ENCODE measurements at regions not wholly inside any gene's neighbourhood (a gene's known extent, or its start where the extent isn't known, plus 50 kb on each side); places are given as distances from the start of the nearest gene placed in this dataset.

DNA sequence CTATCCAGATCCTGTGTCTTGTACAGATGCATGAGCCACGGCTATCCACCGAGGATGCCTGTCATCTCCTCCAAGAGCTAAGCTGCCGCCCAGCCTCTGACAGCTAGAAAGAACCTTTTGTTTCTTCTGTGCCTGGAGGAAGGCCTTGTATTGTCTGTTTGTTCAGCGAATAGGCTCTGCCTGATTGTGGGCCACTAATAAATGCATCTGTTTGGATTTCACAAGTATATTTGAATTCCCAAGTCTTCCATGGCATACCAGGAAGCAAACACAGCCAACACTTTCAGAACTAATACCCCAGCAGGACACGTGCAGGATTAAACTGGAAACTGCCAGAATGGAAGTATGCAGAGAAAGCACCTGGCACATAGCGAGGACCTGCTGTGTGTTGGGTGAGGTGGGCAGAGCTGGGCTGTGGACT, 92.7 kb upstream of the NEURL1B start:
- Mint-ChIP-seq H3K36me3 (ENCODE audit: insufficient read depth, unreplicated experiment) (no peaks in the 10 kb centered on the region), H3K9me3 (ENCODE audit: low read depth, unreplicated experiment) (no peaks in the 10 kb centered on the region), H3K27ac (ENCODE audit: unreplicated experiment) (no peak overlapping the region), H3K27me3 (ENCODE audit: unreplicated experiment) (peaks cover 100% of the 10 kb centered on the region), H3K4me1 (ENCODE audit: low read depth, unreplicated experiment) (no peaks in the 10 kb centered on the region), H3K4me3 (ENCODE audit: low read depth, unreplicated experiment) (no peak overlapping the region)
- BruUV-seq (replicated peaks), result no TSS peak
- CTCF ChIA-PET, result interaction anchor here (0.6 kb wide), 1 partner anchor 19 kb away, joined by 4 read pairs; no protein-coding TSS in a partner anchor
- no peak for DNase-seq
- TF ChIP-seq CTCF (IDR thresholded peaks at IDR 0.05; ENCODE audit: unreplicated experiment), result no peak
- intact Hi-C loops (cut with micrococcal nuclease; ENCODE audit: unreplicated experiment), result no loop called here

- peaks cover 98% of the 10 kb centered on the region for H3K27me3 Mint-ChIP-seq (ENCODE audit: unreplicated experiment)
- H3K4me1 Mint-ChIP-seq (ENCODE audit: low read depth, unreplicated experiment), result no peaks in the 10 kb centered on the region
- no TSS peak for BruUV-seq (replicated peaks)
- H3K36me3 Mint-ChIP-seq (ENCODE audit: insufficient read depth, unreplicated experiment), result no peaks in the 10 kb centered on the region
- no peaks in the 10 kb centered on the region for H3K9me3 Mint-ChIP-seq (ENCODE audit: low read depth, unreplicated experiment)
- intact Hi-C loops (cut with micrococcal nuclease; ENCODE audit: unreplicated experiment), result no loop called here
- H3K4me3 Mint-ChIP-seq (ENCODE audit: low read depth, unreplicated experiment), result no peak overlapping the region
- no peak for TF ChIP-seq CTCF (IDR thresholded peaks at IDR 0.05; ENCODE audit: unreplicated experiment)
- CTCF ChIA-PET, result no interaction called here
- no peak overlapping the region for H3K27ac Mint-ChIP-seq (ENCODE audit: unreplicated experiment)
- no peak for DNase-seq
Observed at GRCh38 chr5:172546196-172546595, 91.9 kb upstream of the SH3PXD2B start.

- no peak overlapping the region for H3K4me3 Mint-ChIP-seq (ENCODE audit: low read depth, unreplicated experiment)
- H3K4me1 Mint-ChIP-seq (ENCODE audit: low read depth, unreplicated experiment), result no peaks in the 10 kb centered on the region
- CTCF ChIA-PET, result interaction anchor here (0.6 kb wide), 1 partner anchor 346 kb away, joined by 3 read pairs; no protein-coding TSS in a partner anchor
- no peaks in the 10 kb centered on the region for H3K9me3 Mint-ChIP-seq (ENCODE audit: low read depth, unreplicated experiment)
- no TSS peak for BruUV-seq (replicated peaks)
- intact Hi-C loops (cut with micrococcal nuclease; ENCODE audit: unreplicated experiment), result no loop called here
- H3K36me3 Mint-ChIP-seq (ENCODE audit: insufficient read depth, unreplicated experiment), result no peaks in the 10 kb centered on the region
- no peak overlapping the region for H3K27ac Mint-ChIP-seq (ENCODE audit: unreplicated experiment)
- TF ChIP-seq CTCF (IDR thresholded peaks at IDR 0.05; ENCODE audit: unreplicated experiment), result no peak
- H3K27me3 Mint-ChIP-seq (ENCODE audit: unreplicated experiment), result peaks cover 97% of the 10 kb centered on the region
- no peak for DNase-seq
Observed at GRCh38 chr5:172545291-172545801, 91.0 kb upstream of the SH3PXD2B start.

DNA sequence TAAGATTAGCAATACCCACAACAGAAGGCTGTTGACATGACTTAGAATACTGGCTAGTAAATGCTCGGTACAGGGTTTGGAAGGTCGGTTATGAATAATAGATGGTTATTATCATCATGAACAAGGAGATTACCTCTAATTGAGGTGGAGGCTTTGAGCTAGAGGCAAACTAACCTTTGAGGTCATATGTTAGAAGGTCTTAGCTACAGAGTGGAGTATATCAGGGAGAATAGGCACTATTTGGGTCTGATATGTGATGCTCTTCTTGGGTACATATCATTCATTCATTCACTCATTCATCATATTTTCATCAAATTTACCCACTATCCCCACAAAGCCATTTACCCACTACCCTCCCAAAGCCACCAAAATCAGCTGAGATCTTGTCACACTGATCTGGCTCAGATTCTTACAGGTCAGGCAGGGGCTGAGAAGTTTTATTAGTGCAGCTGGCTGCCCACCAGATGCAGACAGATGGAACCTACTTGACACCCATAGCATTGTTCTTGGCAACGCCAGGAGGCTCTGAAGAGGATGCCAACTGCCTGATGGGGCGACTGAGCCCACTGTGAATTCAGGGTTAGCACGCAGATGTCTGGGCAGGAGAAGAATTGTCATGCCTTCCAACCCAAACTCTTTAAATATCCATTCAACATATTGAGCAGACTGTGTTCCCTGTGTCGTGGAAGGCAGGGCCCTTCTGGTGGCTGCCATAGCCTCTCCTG, 90.2 kb upstream of the SH3PXD2B start:
- Mint-ChIP-seq H3K4me3 (ENCODE audit: low read depth, unreplicated experiment) (no peak overlapping the region), H3K4me1 (ENCODE audit: low read depth, unreplicated experiment) (no peaks in the 10 kb centered on the region), H3K36me3 (ENCODE audit: insufficient read depth, unreplicated experiment) (no peaks in the 10 kb centered on the region), H3K27ac (ENCODE audit: unreplicated experiment) (no peak overlapping the region), H3K27me3 (ENCODE audit: unreplicated experiment) (peaks cover 89% of the 10 kb centered on the region), H3K9me3 (ENCODE audit: low read depth, unreplicated experiment) (no peaks in the 10 kb centered on the region)
- TF ChIP-seq CTCF (IDR thresholded peaks at IDR 0.05; ENCODE audit: unreplicated experiment), result no peak
- DNase-seq, result no peak
- intact Hi-C loops (cut with micrococcal nuclease; ENCODE audit: unreplicated experiment), result no loop called here
- CTCF ChIA-PET, result no interaction called here
- no TSS peak for BruUV-seq (replicated peaks)

Measured in Calu3 (cell line).